ENCODE measurements at regions not wholly inside any gene's neighbourhood (a gene's known extent, or its start where the extent isn't known, plus 50 kb on each side); places are given as distances from the start of the nearest gene placed in this dataset.

GRCh38 chr2:164053021-164053420 lies 317.2 kb upstream of the FIGN start:
- ChIA-PET POLR2A (no interaction called here), CTCF (no interaction called here)
- H3K27ac ChIP-seq (ENCODE audit: insufficient read depth in 1 of 2, low read depth in 1 of 2, low read length in 2 of 2, poor library complexity in 1 of 2, severe bottlenecking in 2 of 2) = no peak overlapping the region
- no peaks in the 10 kb centered on the region for H3K36me3 ChIP-seq (ENCODE audit: control insufficient read depth in 4 of 4, insufficient read depth in 4 of 4, low read length in 3 of 4)
- no peaks in the 10 kb centered on the region for H3K4me1 ChIP-seq (ENCODE audit: control extremely low read depth in 1 of 4, control insufficient read depth in 4 of 4, insufficient read depth in 4 of 4, low read length in 3 of 4)
- no peak for DNase-seq
- H3K9me3 ChIP-seq (ENCODE audit: control extremely low read depth in 1 of 5, control insufficient read depth in 4 of 5, insufficient read depth in 2 of 5, low read depth in 1 of 5, low read length in 4 of 5) = no peaks in the 10 kb centered on the region
- no peak overlapping the region for H3K4me3 ChIP-seq (ENCODE audit: control insufficient read depth in 1 of 7, extremely low read depth in 1 of 7, insufficient read depth in 4 of 7, low read depth in 2 of 7, low read length in 6 of 7)
- H3K27me3 ChIP-seq (replicated peaks in 2 of 5; ENCODE audit: control insufficient read depth in 4 of 5, insufficient read depth in 5 of 5, low read length in 4 of 5) = no peaks in the 10 kb centered on the region
- WGBS (ENCODE audit: insufficient coverage) = 71% methylated on average over 1 of the region's 2 CpGs

- CTCF ChIA-PET = no interaction called here
- Histone ChIP-seq H3K4me3 (ENCODE audit: control insufficient read depth in 1 of 7, extremely low read depth in 1 of 7, insufficient read depth in 4 of 7, low read depth in 2 of 7, low read length in 6 of 7) (no peak overlapping the region), H3K9me3 (ENCODE audit: control extremely low read depth in 1 of 5, control insufficient read depth in 4 of 5, insufficient read depth in 2 of 5, low read depth in 1 of 5, low read length in 4 of 5) (no peaks in the 10 kb centered on the region), H3K36me3 (ENCODE audit: control insufficient read depth in 4 of 4, insufficient read depth in 4 of 4, low read length in 3 of 4) (no peaks in the 10 kb centered on the region), H3K27me3 (replicated peaks in 2 of 5; ENCODE audit: control insufficient read depth in 4 of 5, insufficient read depth in 5 of 5, low read length in 4 of 5) (no peaks in the 10 kb centered on the region), H3K27ac (ENCODE audit: insufficient read depth in 1 of 2, low read depth in 1 of 2, low read length in 2 of 2, poor library complexity in 1 of 2, severe bottlenecking in 2 of 2) (no peak overlapping the region), H3K4me1 (ENCODE audit: control extremely low read depth in 1 of 4, control insufficient read depth in 4 of 4, insufficient read depth in 4 of 4, low read length in 3 of 4) (no peaks in the 10 kb centered on the region)
- POLR2A ChIA-PET = no interaction called here
- 92% methylated on average over 3 of the region's 6 CpGs for WGBS (ENCODE audit: insufficient coverage)
- no peak for DNase-seq
Measured at GRCh38 chr2:164052006-164052405, 316.2 kb upstream of the FIGN start.

DNA sequence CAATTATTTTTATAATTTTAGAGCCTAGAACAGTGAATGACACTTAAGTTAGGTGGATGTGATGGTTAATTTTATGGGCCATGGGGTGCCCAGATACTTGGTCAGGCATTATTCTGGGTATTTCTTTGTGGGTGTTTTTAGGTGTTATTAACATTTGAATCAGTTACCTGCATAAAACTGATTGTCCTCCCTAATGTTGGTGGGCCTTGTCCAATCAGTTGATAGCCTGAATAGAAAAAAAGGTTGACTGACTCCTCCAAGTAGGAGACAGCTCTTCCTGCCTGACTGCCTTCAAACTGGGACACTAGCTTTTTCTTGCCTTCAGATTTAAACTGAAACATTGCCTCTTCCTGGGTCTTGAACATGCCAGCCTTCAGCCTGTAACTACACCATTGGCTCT lies 312.9 kb upstream of the FIGN start:
- Histone ChIP-seq H3K4me1 (ENCODE audit: control extremely low read depth in 1 of 4, control insufficient read depth in 4 of 4, insufficient read depth in 4 of 4, low read length in 3 of 4) (no peaks in the 10 kb centered on the region), H3K27me3 (replicated peaks in 2 of 5; ENCODE audit: control insufficient read depth in 4 of 5, insufficient read depth in 5 of 5, low read length in 4 of 5) (no peaks in the 10 kb centered on the region), H3K27ac (ENCODE audit: insufficient read depth in 1 of 2, low read depth in 1 of 2, low read length in 2 of 2, poor library complexity in 1 of 2, severe bottlenecking in 2 of 2) (no peak overlapping the region), H3K9me3 (ENCODE audit: control extremely low read depth in 1 of 5, control insufficient read depth in 4 of 5, insufficient read depth in 2 of 5, low read depth in 1 of 5, low read length in 4 of 5) (no peaks in the 10 kb centered on the region), H3K4me3 (ENCODE audit: control insufficient read depth in 1 of 7, extremely low read depth in 1 of 7, insufficient read depth in 4 of 7, low read depth in 2 of 7, low read length in 6 of 7) (no peak overlapping the region), H3K36me3 (ENCODE audit: control insufficient read depth in 4 of 4, insufficient read depth in 4 of 4, low read length in 3 of 4) (no peaks in the 10 kb centered on the region)
- ChIA-PET CTCF (no interaction called here), POLR2A (no interaction called here)
- DNase-seq = no peak

DNA sequence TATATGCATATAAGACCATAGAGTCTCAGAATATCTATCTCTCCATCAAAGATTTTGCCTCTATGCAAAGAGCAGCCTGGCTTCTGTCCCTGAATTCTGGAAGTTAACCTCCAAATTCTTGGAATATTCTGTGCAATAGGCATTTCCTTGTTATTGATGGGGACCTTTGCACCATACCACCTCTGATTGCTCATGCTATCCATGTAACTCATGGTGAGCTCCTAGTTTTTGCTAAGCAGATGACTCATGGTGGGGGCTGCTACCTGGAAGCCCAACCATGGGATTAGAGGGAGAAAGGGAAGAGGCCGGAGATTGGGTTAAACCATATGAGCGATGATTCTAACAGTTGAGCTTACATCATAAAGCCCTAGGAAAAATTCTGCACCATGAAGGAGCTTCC lies 310.2 kb upstream of the FIGN start:
- Histone ChIP-seq H3K27ac (ENCODE audit: insufficient read depth in 1 of 2, low read depth in 1 of 2, low read length in 2 of 2, poor library complexity in 1 of 2, severe bottlenecking in 2 of 2) (no peak overlapping the region), H3K9me3 (ENCODE audit: control extremely low read depth in 1 of 5, control insufficient read depth in 4 of 5, insufficient read depth in 2 of 5, low read depth in 1 of 5, low read length in 4 of 5) (no peaks in the 10 kb centered on the region), H3K4me1 (ENCODE audit: control extremely low read depth in 1 of 4, control insufficient read depth in 4 of 4, insufficient read depth in 4 of 4, low read length in 3 of 4) (no peaks in the 10 kb centered on the region), H3K27me3 (replicated peaks in 2 of 5; ENCODE audit: control insufficient read depth in 4 of 5, insufficient read depth in 5 of 5, low read length in 4 of 5) (no peaks in the 10 kb centered on the region), H3K4me3 (ENCODE audit: control insufficient read depth in 1 of 7, extremely low read depth in 1 of 7, insufficient read depth in 4 of 7, low read depth in 2 of 7, low read length in 6 of 7) (no peak overlapping the region), H3K36me3 (ENCODE audit: control insufficient read depth in 4 of 4, insufficient read depth in 4 of 4, low read length in 3 of 4) (no peaks in the 10 kb centered on the region)
- WGBS (ENCODE audit: insufficient coverage) = no CpG with 5 or more reads among the region's 2 CpGs
- CTCF ChIA-PET = no interaction called here
- POLR2A ChIA-PET = interaction anchor here (0.7 kb wide), 1 partner anchor 105 kb away, joined by 5 read pairs; no protein-coding TSS in a partner anchor
- DNase-seq = no peak

DNA sequence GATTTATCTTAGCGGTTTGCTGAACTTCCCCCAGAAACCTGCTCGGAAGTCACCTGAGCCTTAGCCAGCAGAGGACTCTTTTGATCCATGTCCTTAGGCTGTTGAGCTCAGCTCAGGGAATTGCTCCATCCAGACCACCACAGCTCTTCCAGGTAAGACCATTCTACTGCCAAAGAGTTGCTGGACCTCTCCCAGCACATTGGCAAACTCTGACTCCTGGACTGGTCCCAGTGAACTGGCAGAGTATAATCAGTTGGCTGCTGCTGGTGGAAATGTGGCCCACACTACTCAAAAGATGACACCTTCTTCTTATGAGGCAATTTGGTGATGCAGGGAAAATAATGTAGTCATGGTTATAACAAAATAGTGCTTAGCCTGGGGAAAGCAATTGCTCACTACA lies 308.8 kb upstream of the FIGN start:
- Histone ChIP-seq H3K27ac (ENCODE audit: insufficient read depth in 1 of 2, low read depth in 1 of 2, low read length in 2 of 2, poor library complexity in 1 of 2, severe bottlenecking in 2 of 2) (no peak overlapping the region), H3K4me3 (ENCODE audit: control insufficient read depth in 1 of 7, extremely low read depth in 1 of 7, insufficient read depth in 4 of 7, low read depth in 2 of 7, low read length in 6 of 7) (no peak overlapping the region), H3K27me3 (replicated peaks in 2 of 5; ENCODE audit: control insufficient read depth in 4 of 5, insufficient read depth in 5 of 5, low read length in 4 of 5) (no peaks in the 10 kb centered on the region), H3K9me3 (ENCODE audit: control extremely low read depth in 1 of 5, control insufficient read depth in 4 of 5, insufficient read depth in 2 of 5, low read depth in 1 of 5, low read length in 4 of 5) (no peaks in the 10 kb centered on the region), H3K36me3 (ENCODE audit: control insufficient read depth in 4 of 4, insufficient read depth in 4 of 4, low read length in 3 of 4) (no peaks in the 10 kb centered on the region), H3K4me1 (ENCODE audit: control extremely low read depth in 1 of 4, control insufficient read depth in 4 of 4, insufficient read depth in 4 of 4, low read length in 3 of 4) (no peaks in the 10 kb centered on the region)
- DNase-seq = no peak
- ChIA-PET POLR2A (no interaction called here), CTCF (interaction anchor here (0.7 to 1.0 kb wide), 2 partner anchors 11 to 1658 kb away, joined by 3 read pairs; no protein-coding TSS in a partner anchor)
- 100% methylated on average over 2 of the region's 2 CpGs for WGBS (ENCODE audit: insufficient coverage)

DNA sequence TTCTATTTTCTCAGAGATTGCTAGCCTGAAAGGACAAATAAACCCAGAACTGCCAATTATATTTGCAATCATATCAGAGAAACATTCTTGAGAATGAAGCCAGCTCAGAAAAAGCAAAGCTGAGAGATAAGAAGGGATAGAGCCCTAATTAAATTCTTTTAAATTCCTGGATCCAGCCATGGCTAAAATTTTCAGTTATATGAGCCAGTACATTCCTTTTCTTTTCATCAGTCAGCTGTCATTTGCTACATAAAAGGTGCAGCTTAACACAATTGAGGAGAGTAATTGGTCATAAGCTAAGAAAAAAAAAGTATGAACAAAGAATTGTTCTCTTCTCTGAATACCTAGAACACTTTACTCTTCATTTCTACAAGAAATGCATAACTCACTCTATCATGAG lies 303.5 kb upstream of the FIGN start:
- H3K27ac ChIP-seq (ENCODE audit: insufficient read depth in 1 of 2, low read depth in 1 of 2, low read length in 2 of 2, poor library complexity in 1 of 2, severe bottlenecking in 2 of 2) = no peak overlapping the region
- no peaks in the 10 kb centered on the region for H3K4me1 ChIP-seq (ENCODE audit: control extremely low read depth in 1 of 4, control insufficient read depth in 4 of 4, insufficient read depth in 4 of 4, low read length in 3 of 4)
- H3K27me3 ChIP-seq (replicated peaks in 2 of 5; ENCODE audit: control insufficient read depth in 4 of 5, insufficient read depth in 5 of 5, low read length in 4 of 5) = no peaks in the 10 kb centered on the region
- DNase-seq = no peak
- POLR2A ChIA-PET = no interaction called here
- CTCF ChIA-PET = no interaction called here
- H3K9me3 ChIP-seq (ENCODE audit: control extremely low read depth in 1 of 5, control insufficient read depth in 4 of 5, insufficient read depth in 2 of 5, low read depth in 1 of 5, low read length in 4 of 5) = no peaks in the 10 kb centered on the region
- no peak overlapping the region for H3K4me3 ChIP-seq (ENCODE audit: control insufficient read depth in 1 of 7, extremely low read depth in 1 of 7, insufficient read depth in 4 of 7, low read depth in 2 of 7, low read length in 6 of 7)
- H3K36me3 ChIP-seq (ENCODE audit: control insufficient read depth in 4 of 4, insufficient read depth in 4 of 4, low read length in 3 of 4) = no peaks in the 10 kb centered on the region

DNA sequence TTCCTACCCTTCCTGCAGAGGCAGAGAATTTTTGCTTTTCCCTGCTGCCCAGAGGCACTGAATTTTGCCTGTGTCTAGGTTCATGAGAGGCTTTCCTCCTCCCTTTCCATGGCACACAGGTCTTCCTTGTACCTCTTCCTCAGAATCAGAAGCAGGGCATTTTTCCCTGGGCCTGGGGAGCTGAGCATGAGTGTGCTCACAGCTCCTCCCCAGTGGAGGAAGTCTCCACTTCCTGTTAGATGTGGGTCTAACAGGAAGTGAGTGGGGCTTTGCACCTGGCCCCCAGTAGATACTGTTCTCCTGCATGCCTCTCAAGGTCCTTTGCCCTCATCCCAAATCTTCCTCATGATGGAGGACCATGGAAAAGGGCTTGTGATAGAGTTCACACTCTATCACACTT lies 297.2 kb upstream of the FIGN start:
- Histone ChIP-seq H3K36me3 (ENCODE audit: control insufficient read depth in 4 of 4, insufficient read depth in 4 of 4, low read length in 3 of 4) (no peaks in the 10 kb centered on the region), H3K4me1 (ENCODE audit: control extremely low read depth in 1 of 4, control insufficient read depth in 4 of 4, insufficient read depth in 4 of 4, low read length in 3 of 4) (peaks cover 0 to 6% (median 3%) of the 10 kb centered on the region in 4 experiments), H3K4me3 (ENCODE audit: control insufficient read depth in 1 of 7, extremely low read depth in 1 of 7, insufficient read depth in 4 of 7, low read depth in 2 of 7, low read length in 6 of 7) (no peak overlapping the region), H3K9me3 (ENCODE audit: control extremely low read depth in 1 of 5, control insufficient read depth in 4 of 5, insufficient read depth in 2 of 5, low read depth in 1 of 5, low read length in 4 of 5) (no peaks in the 10 kb centered on the region), H3K27me3 (replicated peaks in 2 of 5; ENCODE audit: control insufficient read depth in 4 of 5, insufficient read depth in 5 of 5, low read length in 4 of 5) (no peaks in the 10 kb centered on the region), H3K27ac (ENCODE audit: insufficient read depth in 1 of 2, low read depth in 1 of 2, low read length in 2 of 2, poor library complexity in 1 of 2, severe bottlenecking in 2 of 2) (no peak overlapping the region)
- CTCF ChIA-PET = interaction anchor here (0.7 to 1.4 kb wide), 3 partner anchors 12 to 31 kb away, joined by 3 to 4 read pairs (median 3); no protein-coding TSS in a partner anchor
- POLR2A ChIA-PET = no interaction called here
- no peak for DNase-seq

- ChIA-PET POLR2A (no interaction called here), CTCF (no interaction called here)
- no peak overlapping the region for H3K27ac ChIP-seq (ENCODE audit: insufficient read depth in 1 of 2, low read depth in 1 of 2, low read length in 2 of 2, poor library complexity in 1 of 2, severe bottlenecking in 2 of 2)
- no peaks in the 10 kb centered on the region for H3K27me3 ChIP-seq (replicated peaks in 2 of 5; ENCODE audit: control insufficient read depth in 4 of 5, insufficient read depth in 5 of 5, low read length in 4 of 5)
- H3K36me3 ChIP-seq (ENCODE audit: control insufficient read depth in 4 of 4, insufficient read depth in 4 of 4, low read length in 3 of 4) = no peaks in the 10 kb centered on the region
- WGBS (ENCODE audit: insufficient coverage) = 93% methylated on average over 2 of the region's 2 CpGs
- no peak overlapping the region for H3K4me3 ChIP-seq (ENCODE audit: control insufficient read depth in 1 of 7, extremely low read depth in 1 of 7, insufficient read depth in 4 of 7, low read depth in 2 of 7, low read length in 6 of 7)
- H3K9me3 ChIP-seq (ENCODE audit: control extremely low read depth in 1 of 5, control insufficient read depth in 4 of 5, insufficient read depth in 2 of 5, low read depth in 1 of 5, low read length in 4 of 5) = no peaks in the 10 kb centered on the region
- no peak for DNase-seq
- peaks cover 0 to 6% (median 3%) of the 10 kb centered on the region in 4 experiments for H3K4me1 ChIP-seq (ENCODE audit: control extremely low read depth in 1 of 4, control insufficient read depth in 4 of 4, insufficient read depth in 4 of 4, low read length in 3 of 4)
Measured at GRCh38 chr2:164030623-164031022, 294.8 kb upstream of the FIGN start.

All from common myeloid progenitor, CD34-positive (primary cell).